SK-N-MC (cell line): ENCODE measurements at regions not wholly inside any gene's neighbourhood (a gene's known extent, or its start where the extent isn't known, plus 50 kb on each side); places are given as distances from the start of the nearest gene placed in this dataset.

Experiments used
- EZH2 ChIP-seq: fragments of 200-600 bp; sonication (generic); IDR thresholded peaks from one replicate; pipeline ENCODE4 v1.6.1; 2017; ENCODE audit warnings: antibody characterized with exemption
- FOXP2 ChIP-seq: optimal IDR thresholded peaks from 2 replicates; pipeline ENCODE3; 2011; ENCODE audit warnings: mild to moderate bottlenecking, moderate library complexity; ENCODE audit not compliant: insufficient read depth; ENCODE audit errors: extremely low read length, control extremely low read depth
- POLR2AphosphoS5 ChIP-seq: IDR thresholded peaks from 2 replicates; pipeline ENCODE4 v1.6.1; 2012; ENCODE audit warnings: mild to moderate bottlenecking, low read depth, low read length, borderline replicate concordance

DNA sequence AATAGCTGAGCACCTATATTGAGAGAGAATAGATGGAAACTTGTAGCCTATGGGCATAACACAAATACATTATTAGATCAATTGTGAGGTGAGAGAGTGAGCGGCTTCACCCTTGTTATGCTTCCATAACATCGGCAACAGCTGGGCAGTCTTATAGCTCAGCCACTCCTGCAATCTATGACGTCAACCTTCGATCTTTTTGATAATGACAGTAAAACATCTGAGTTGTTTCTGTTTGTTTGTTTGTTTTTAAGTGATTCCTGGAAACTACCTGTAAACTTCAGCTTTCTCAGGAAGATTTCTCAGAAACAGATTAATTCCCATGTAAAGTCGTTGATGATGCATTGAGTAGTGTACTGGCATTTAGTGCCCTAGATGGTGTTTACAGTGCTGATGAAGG lies 90.0 kb downstream of the DSEL start:
- TF ChIP-seq EZH2 = no peak
- TF ChIP-seq POLR2AphosphoS5 = no peak
- TF ChIP-seq FOXP2 = no peak
